ENCODE measurements at regions not wholly inside any gene's neighbourhood (a gene's known extent, or its start where the extent isn't known, plus 50 kb on each side); places are given as distances from the start of the nearest gene placed in this dataset.
"Not testable (repeated sequence)": the region's sequence is repeated elsewhere in the genome, so short reads cannot be mapped to it uniquely, and the experiment has no call there.

- ATAC-seq (ENCODE audit: low read depth) (no peak), DNase-seq (no peak)
- ChIA-PET POLR2A (no interaction called here), CTCF (no interaction called here)
- no peaks in the 10 kb centered on the region for H3K9me3 Mint-ChIP-seq
- H3K27me3 Mint-ChIP-seq = no peaks in the 10 kb centered on the region
- intact Hi-C loops (cut with micrococcal nuclease) = no loop called here
- no peak overlapping the region for H3K4me3 Mint-ChIP-seq
- H3K4me1 Mint-ChIP-seq = no peaks in the 10 kb centered on the region
- H3K27ac Mint-ChIP-seq = no peak overlapping the region
- H3K36me3 Mint-ChIP-seq (ENCODE audit: low read depth) = no peaks in the 10 kb centered on the region
- TF ChIP-seq CTCF (IDR thresholded peaks at IDR 0.05) = no peak
Observed at GRCh38 chr12:90543374-90543773, 411.6 kb downstream of the CCER1 start.

DNA sequence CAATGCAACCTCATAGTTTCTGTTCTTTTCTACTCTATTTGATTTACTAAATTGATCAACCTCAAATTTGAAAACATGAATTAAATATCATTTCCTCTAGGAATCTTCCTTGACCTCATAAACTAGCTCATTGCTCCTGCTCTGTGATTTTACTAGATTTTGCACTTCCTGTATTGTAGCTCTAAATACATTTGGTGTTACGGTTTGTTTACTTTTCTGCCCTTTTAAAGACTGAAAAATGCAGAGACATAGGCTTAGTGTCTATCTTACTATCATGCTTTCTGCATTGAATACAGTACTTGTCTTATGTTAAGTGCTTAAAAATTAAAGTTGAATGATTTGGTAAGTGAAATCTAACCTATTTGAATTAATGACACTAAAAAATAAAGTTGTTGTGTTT is 412.1 kb downstream of the CCER1 start:
- H3K9me3 Mint-ChIP-seq; H3K36me3 Mint-ChIP-seq (ENCODE audit: low read depth); H3K4me1 Mint-ChIP-seq; DNase-seq; H3K4me3 Mint-ChIP-seq; H3K27me3 Mint-ChIP-seq; intact Hi-C loops (cut with micrococcal nuclease); ATAC-seq (ENCODE audit: low read depth); H3K27ac Mint-ChIP-seq; POLR2A ChIA-PET; CTCF ChIA-PET: not testable (repeated sequence)

DNA sequence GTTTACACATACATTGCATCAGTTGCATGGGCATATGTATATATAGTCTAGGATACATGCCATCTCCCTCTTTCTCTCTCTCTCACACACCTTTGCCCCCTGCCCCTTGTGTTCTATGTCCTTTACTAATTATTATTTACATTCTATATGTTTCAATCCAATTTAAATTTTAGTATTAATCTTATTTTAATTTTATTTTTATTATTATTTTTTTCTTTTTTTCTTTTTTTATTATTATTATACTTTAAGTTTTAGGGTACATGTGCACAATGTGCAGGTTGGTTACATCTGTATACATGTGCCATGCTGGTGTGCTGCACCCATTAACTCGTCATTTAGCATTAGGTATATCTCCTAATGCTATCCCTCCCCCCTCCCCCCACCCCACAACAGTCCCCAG is 421.1 kb downstream of the CCER1 start:
- CTCF ChIA-PET; ATAC-seq (ENCODE audit: low read depth): not testable (repeated sequence)

GRCh38 chr12:90520002-90520734 is 434.8 kb downstream of the CCER1 start:
- POLR2A ChIA-PET = no interaction called here
- CTCF ChIA-PET = no interaction called here
- H3K4me3 Mint-ChIP-seq = no peak overlapping the region
- H3K4me1 Mint-ChIP-seq = peaks cover 5% of the 10 kb centered on the region
- H3K27ac Mint-ChIP-seq = no peak overlapping the region
- no peak for TF ChIP-seq CTCF (IDR thresholded peaks at IDR 0.05)
- DNase-seq = no peak
- H3K9me3 Mint-ChIP-seq = no peaks in the 10 kb centered on the region
- intact Hi-C loops (cut with micrococcal nuclease) = no loop called here
- no peak for ATAC-seq (ENCODE audit: low read depth)
- no peaks in the 10 kb centered on the region for H3K27me3 Mint-ChIP-seq
- H3K36me3 Mint-ChIP-seq (ENCODE audit: low read depth) = no peaks in the 10 kb centered on the region

More for the DNA sequence above, 421.1 kb downstream of the CCER1 start:
- intact Hi-C loops (cut with micrococcal nuclease); H3K4me3 Mint-ChIP-seq; H3K4me1 Mint-ChIP-seq; H3K36me3 Mint-ChIP-seq (ENCODE audit: low read depth); H3K9me3 Mint-ChIP-seq; H3K27ac Mint-ChIP-seq; POLR2A ChIA-PET; H3K27me3 Mint-ChIP-seq; DNase-seq: not testable (repeated sequence)

GRCh38 chr12:90519285-90519684 is 435.7 kb downstream of the CCER1 start:
- CTCF ChIA-PET = no interaction called here
- intact Hi-C loops (cut with micrococcal nuclease) = no loop called here
- POLR2A ChIA-PET = no interaction called here
- Mint-ChIP-seq H3K4me3 (no peak overlapping the region), H3K27ac (no peak overlapping the region), H3K27me3 (no peaks in the 10 kb centered on the region), H3K9me3 (no peaks in the 10 kb centered on the region), H3K36me3 (ENCODE audit: low read depth) (no peaks in the 10 kb centered on the region), H3K4me1 (peaks cover 5% of the 10 kb centered on the region)
- no peak for TF ChIP-seq CTCF (IDR thresholded peaks at IDR 0.05)
- ATAC-seq (ENCODE audit: low read depth) (no peak), DNase-seq (no peak)

GRCh38 chr12:90515199-90516175 is 439.5 kb downstream of the CCER1 start:
- TF ChIP-seq CTCF (IDR thresholded peaks at IDR 0.05) = no peak
- ATAC-seq (ENCODE audit: low read depth) (no peak), DNase-seq (no peak)
- ChIA-PET CTCF (no interaction called here), POLR2A (interaction anchor here (0.7 kb wide), 1 partner anchor 527 kb away, joined by 5 read pairs; no protein-coding TSS in a partner anchor)
- Mint-ChIP-seq H3K4me1 (peaks cover 5% of the 10 kb centered on the region), H3K27ac (no peak overlapping the region), H3K27me3 (no peaks in the 10 kb centered on the region), H3K9me3 (no peaks in the 10 kb centered on the region), H3K4me3 (no peak overlapping the region), H3K36me3 (ENCODE audit: low read depth) (no peaks in the 10 kb centered on the region)
- intact Hi-C loops (cut with micrococcal nuclease) = no loop called here

All from activated B cell treated with CpG ODN at 0.5 μM for 24 hours (primary cell).